Mesothelial cell of epicardium (in vitro differentiated cells): ENCODE measurements at regions not wholly inside any gene's neighbourhood (a gene's known extent, or its start where the extent isn't known, plus 50 kb on each side); places are given as distances from the start of the nearest gene placed in this dataset.

Experiments used
- DNase-seq, 2 experiments: peaks; one replicate each; pipeline ENCODE4 v3.0.0; 2021; ENCODE audit warnings: low spot score in 2 of 2; ENCODE audit not compliant: unreplicated experiment in 2 of 2
- H3K27ac Mint-ChIP-seq: 2 replicates; pipeline ENCODE4 v1.8.0; 2021; ENCODE audit warnings: mixed read lengths
- H3K27me3 Mint-ChIP-seq: 2 replicates; pipeline ENCODE4 v1.8.0; 2021; ENCODE audit warnings: low read depth, mixed read lengths
- H3K36me3 Mint-ChIP-seq: 2 replicates; pipeline ENCODE4 v1.8.0; 2021; ENCODE audit warnings: mixed read lengths
- H3K4me1 Mint-ChIP-seq: 2 replicates; pipeline ENCODE4 v1.8.0; 2021; ENCODE audit warnings: mixed read lengths
- H3K4me3 Mint-ChIP-seq: 2 replicates; pipeline ENCODE4 v1.8.0; 2021; ENCODE audit warnings: mild to moderate bottlenecking, moderate library complexity, mixed read lengths
- H3K9me3 Mint-ChIP-seq: 2 replicates; pipeline ENCODE4 v1.8.0; 2021; ENCODE audit warnings: mixed read lengths
- TF ChIP-seq, protein P1 (sequence below): fragments of 200-600 bp; sonication (generic); IDR thresholded peaks from one replicate; pipeline ENCODE4 v1.5.0; 2021; ENCODE audit warnings: antibody characterized with exemption; ENCODE audit not compliant: unreplicated experiment

DNA sequence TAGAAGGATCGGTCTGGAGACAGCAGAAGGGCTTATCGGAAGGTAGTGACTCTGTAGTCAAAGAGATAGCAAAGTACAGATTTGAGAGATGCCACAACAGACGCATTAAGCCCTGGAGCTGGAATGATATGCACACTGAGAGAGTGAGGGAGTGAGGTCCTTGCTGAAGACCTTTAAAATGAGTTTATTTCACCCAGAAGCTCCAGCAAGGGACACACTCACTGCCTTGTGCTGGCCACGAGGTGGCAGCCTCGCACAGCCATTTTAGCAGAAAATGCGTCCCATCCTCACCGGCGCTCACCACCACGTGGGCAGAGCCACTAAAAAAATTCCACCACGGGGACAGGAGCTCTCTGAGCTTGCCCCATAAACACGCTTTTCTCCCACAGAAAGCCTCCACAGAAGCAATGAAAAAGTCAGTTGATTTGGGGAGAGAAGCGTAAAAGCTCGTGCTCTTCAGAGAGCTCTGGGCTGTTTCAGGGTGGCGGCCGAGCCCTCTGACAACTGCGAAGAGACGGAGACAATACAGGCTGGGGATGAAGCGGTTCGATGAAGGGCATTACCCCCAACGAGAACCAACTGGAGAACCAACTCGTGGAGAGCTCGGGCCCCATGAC, 163.0 kb upstream of the KLF14 start:
- peaks cover 3% of the 10 kb centered on the region for H3K36me3 Mint-ChIP-seq
- peaks cover 4% of the 10 kb centered on the region for H3K9me3 Mint-ChIP-seq
- H3K4me1 Mint-ChIP-seq: peaks cover 14% of the 10 kb centered on the region
- DNase-seq: peak; percentile 56 to 70
- no peak overlapping the region for H3K27ac Mint-ChIP-seq
- peaks cover 3% of the 10 kb centered on the region for H3K27me3 Mint-ChIP-seq
- TF ChIP-seq, protein P1, sequence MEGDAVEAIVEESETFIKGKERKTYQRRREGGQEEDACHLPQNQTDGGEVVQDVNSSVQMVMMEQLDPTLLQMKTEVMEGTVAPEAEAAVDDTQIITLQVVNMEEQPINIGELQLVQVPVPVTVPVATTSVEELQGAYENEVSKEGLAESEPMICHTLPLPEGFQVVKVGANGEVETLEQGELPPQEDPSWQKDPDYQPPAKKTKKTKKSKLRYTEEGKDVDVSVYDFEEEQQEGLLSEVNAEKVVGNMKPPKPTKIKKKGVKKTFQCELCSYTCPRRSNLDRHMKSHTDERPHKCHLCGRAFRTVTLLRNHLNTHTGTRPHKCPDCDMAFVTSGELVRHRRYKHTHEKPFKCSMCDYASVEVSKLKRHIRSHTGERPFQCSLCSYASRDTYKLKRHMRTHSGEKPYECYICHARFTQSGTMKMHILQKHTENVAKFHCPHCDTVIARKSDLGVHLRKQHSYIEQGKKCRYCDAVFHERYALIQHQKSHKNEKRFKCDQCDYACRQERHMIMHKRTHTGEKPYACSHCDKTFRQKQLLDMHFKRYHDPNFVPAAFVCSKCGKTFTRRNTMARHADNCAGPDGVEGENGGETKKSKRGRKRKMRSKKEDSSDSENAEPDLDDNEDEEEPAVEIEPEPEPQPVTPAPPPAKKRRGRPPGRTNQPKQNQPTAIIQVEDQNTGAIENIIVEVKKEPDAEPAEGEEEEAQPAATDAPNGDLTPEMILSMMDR: peak; percentile 83
- H3K4me3 Mint-ChIP-seq: peak overlapping the region; percentile 28

DNA sequence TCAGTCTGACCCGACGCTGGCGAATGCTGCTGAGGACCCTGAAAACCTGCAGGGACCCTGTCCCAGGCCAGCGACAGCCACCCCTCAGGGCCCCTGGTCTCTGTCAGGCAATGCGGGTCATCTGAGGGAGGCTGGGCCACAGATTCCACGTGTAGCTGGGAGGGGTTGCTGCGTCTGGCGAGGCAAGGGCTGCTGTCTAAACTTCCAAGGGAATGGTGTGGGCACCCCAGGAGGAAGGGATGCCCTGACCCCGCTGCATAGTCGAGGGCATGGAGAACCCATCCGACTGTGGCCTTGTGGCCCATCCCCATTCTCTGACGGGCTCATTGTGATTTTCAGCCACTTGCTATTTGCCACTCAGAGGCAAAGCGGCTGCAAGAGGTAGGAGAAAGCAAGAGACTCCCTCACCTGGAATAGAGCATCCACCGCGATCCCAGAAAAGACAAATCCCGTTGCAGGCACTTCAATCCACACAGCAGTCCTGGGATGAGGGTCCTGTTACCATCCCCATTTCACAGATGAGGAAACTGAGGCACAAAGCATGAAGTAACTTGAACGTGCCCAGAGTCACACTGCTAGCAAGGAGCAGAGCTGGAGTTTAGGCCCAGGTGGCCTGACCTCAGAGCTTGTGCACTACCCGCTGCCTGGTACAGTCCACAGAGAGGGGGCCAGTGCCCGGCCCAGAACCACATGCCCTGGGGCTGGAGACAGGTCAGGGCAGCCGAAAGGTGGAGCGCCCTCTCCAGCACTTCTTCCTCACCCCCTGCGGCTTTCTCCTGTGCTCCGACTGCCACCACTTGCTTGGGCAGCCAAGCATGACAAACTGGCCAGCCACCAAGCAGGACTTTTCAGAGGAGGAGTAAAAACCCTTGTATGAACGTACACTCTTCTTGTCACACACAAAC, 163.8 kb upstream of the KLF14 start:
- DNase-seq: no peak
- H3K4me1 Mint-ChIP-seq: peaks cover 14% of the 10 kb centered on the region
- no peak overlapping the region for H3K27ac Mint-ChIP-seq
- H3K9me3 Mint-ChIP-seq: peaks cover 4% of the 10 kb centered on the region
- H3K4me3 Mint-ChIP-seq: no peak overlapping the region
- peaks cover 3% of the 10 kb centered on the region for H3K36me3 Mint-ChIP-seq
- peaks cover 3% of the 10 kb centered on the region for H3K27me3 Mint-ChIP-seq
- TF ChIP-seq, protein P1: no peak

DNA sequence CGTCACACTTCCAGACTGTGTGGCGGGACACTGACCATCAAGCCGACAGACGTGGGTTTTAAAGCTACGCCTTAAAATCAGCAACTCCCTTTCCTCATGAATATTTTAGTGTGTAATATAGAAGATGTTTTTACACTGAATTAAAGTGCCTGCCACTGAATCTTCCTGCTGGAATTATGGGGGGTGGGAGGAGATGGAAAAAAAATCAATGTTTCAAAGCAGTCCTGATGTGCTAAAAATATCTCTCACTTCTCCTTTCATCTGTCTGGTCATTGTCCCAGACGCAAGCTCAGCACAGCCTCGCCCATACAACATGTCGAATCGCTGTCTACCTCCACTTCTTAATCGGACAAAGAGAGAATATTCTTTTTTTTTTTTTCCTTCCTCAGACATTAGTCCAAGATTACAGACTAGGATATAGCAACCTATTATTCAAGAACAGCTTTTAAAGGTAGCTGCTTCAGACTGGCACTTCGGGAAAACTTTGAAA, 165.1 kb upstream of the KLF14 start:
- H3K9me3 Mint-ChIP-seq: peaks cover 4% of the 10 kb centered on the region
- no peak overlapping the region for H3K4me3 Mint-ChIP-seq
- H3K36me3 Mint-ChIP-seq: peaks cover 3% of the 10 kb centered on the region
- H3K4me1 Mint-ChIP-seq: peaks cover 22% of the 10 kb centered on the region
- peaks cover 3% of the 10 kb centered on the region for H3K27me3 Mint-ChIP-seq
- no peak overlapping the region for H3K27ac Mint-ChIP-seq
- TF ChIP-seq, protein P1: no peak
- no peak for DNase-seq

DNA sequence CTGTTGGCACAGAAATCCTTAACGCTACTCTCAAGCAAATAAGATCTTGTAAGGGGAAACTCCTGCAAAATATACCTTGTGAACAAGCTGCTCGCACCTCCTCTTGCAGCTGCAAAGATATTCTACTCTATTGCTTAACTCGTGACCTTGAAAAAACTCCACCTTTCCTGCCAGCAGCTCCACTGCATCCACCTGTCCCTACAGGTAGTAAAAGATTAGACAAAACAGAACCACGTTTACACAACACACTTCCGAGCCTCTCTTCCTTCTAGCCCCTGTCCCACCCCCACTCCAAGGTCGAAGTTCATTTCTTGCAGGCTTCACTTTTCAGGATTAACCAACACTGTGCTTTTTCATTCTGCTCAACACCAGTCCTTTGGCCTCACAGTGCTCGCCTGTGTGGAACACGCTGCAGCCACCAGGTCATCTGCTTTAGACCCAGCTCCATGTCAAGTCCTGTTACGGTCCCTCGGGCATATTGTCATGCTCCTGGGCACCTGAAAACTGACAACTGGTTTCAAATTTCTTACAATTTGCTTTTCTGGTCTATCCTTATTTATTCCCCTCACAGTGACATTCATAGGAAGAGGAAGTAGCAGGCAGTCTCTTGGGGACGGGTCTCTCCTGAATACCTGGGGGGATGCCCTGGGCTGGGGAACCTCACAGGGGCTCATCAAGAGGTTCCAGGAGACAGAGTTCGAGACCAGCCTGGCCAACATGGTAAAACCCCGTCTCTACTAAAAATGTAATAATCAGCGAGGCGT, 165.8 kb upstream of the KLF14 start:
- Mint-ChIP-seq H3K36me3 (peaks cover 3% of the 10 kb centered on the region), H3K4me3 (no peak overlapping the region), H3K27ac (no peak overlapping the region), H3K4me1 (peaks cover 29% of the 10 kb centered on the region), H3K27me3 (peaks cover 3% of the 10 kb centered on the region), H3K9me3 (peaks cover 4% of the 10 kb centered on the region)
- DNase-seq: no peak
- TF ChIP-seq, protein P1: no peak

DNA sequence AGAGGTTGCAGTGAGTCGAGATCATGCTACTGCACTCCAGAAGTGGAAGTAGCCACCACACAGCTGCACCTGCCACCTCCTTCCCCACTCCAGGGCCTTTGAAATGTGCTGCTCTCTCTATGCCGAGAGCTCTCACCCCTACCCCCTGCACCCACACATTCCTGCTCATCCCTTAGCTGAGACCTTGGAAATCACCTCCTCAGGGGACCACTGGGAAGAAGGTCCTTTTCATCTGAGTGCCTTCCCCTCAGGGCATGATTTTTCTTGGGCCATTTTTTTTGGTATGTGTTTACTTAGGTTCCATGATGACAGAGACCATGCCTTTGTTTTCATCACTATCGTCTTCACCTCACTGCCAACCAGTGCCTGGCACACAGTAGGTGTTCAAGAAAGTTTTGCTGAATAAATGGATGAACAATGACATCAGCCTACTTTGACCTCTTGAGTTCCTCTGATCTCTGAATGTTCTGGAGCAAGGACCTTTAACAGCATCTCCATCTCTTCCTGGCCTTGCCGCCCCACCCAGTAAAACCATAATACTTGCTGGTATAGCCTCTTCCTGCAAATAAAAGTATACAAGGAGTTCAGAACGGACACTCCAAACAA, 166.6 kb upstream of the KLF14 start:
- Mint-ChIP-seq H3K27ac (no peak overlapping the region), H3K36me3 (peaks cover 3% of the 10 kb centered on the region)
- TF ChIP-seq, protein P1: no peak

More for the DNA sequence above, 166.6 kb upstream of the KLF14 start:
- DNase-seq: no peak
- H3K27me3 Mint-ChIP-seq: peaks cover 3% of the 10 kb centered on the region
- H3K9me3 Mint-ChIP-seq: peaks cover 4% of the 10 kb centered on the region
- H3K4me1 Mint-ChIP-seq: peaks cover 29% of the 10 kb centered on the region
- no peak overlapping the region for H3K4me3 Mint-ChIP-seq
